ENCODE measurements at regions not wholly inside any gene's neighbourhood (a gene's known extent, or its start where the extent isn't known, plus 50 kb on each side); places are given as distances from the start of the nearest gene placed in this dataset.

DNA sequence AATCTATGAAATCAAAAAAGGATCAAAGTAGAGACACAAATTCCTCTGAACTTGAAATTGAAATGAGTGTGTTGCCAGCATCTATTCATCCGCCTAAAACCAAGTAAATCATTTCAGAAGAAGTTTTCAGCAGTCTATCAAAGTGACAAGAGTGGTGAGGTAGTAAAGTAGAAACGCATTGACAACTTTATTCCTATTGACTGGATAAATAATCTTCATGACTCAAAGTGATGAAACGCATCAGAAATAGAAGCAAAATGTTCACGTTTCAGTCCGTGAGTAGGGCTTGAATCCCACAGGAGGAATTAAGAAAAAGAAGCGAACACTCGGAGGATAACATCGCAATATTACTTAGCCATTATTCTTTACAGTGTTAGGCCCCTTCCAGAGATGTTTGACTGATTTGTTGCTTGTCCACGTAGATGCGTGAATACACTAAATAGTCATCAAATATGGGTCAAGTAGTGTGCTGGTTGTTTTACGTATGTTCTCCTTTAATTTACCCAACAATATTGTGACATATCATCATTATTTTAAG, 314.4 kb downstream of the PLK2 start:
- no peak for DNase-seq

DNA sequence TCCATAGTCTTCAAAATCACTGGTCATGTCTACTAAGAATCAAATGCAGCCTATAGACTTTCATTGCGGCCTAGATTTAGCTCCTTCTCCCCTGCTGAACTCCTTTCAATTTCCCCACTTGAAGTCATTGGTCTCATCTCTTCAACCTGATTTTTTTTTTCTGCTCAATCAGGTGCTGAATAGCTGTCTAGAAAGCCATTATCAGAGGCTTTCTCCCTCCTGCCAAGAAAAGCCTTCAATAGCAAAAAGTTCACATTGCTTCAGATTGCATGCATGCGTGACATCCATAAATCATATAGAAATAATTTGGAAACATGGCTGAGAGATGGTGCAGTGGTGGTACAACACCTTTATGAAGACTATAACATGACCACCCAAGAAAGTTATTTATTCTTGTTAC, 316.2 kb downstream of the PLK2 start:
- DNase-seq: no peak

DNA sequence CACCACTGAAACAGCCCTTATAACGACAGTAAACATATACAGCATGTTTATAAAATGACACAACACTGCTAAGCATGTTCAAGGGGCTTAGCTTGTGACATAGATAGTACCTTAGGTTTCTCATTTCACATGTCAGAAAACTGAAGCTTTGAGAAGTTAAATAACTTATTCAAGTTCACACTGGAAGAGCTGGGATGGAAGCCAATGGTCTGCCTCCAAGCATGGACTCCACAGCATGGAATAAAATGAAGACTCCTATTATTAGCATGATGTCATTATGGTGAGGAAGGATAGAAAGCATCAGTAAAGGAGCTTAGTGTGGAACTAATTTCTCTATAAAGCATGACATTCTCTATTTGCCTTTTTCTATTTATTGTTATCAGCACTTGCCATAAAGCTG, 316.7 kb downstream of the PLK2 start:
- no peak for DNase-seq

GRCh38 chr5:58138791-58139190, 321.1 kb downstream of the PLK2 start:
- no peak for DNase-seq

- no peak for DNase-seq
Measured at GRCh38 chr5:58136406-58136805, 323.5 kb downstream of the PLK2 start.

GRCh38 chr5:58135571-58136335, 324.1 kb downstream of the PLK2 start:
- DNase-seq: no peak

GRCh38 chr5:58133631-58134296, 326.1 kb downstream of the PLK2 start:
- DNase-seq: no peak

- DNase-seq: no peak
Measured at GRCh38 chr5:58133216-58133615, 326.7 kb downstream of the PLK2 start.

DNA sequence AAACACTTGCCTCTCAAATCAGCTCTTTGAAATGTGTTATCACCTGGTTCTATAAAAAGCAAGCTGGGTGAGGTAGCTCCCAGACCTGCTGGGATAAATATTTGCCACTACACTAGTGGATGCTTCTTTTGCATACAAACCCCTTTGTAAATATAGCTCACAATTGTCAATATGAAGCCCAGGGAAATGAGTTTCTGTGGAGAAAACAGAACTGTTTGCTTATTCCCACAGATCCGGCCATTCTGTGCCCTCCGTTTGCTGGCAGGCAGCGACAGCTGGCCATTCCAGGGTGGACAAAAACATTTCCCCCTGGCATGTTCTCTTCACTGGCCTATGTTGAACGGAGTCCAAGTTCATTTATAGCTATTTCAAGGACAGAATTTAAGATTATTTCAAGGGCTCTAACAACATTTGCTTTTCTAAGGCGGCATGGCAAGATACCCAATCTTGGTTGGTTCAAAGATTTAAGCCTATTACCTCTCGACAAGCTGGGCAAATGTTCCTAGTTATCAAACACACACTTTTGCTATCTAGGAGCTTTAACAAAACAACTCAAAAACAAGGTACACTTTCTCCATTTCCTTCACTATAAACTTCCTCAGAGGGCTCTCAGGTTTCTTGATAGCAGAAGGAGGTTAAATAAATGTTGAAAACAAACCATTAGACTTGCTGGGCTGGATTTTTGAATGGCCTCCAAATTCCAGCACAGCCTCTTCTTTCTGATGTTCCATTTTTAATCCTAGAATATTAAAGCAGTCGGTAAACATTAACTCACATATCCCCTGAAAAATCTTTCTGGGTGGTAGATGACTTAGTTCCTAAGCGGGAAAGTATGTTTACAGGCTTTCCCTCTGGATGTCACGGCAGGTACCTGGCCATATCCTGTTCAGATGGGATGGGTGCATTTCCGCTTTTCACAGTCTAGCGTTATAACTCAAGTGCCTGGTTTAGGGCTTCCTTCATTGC, 332.3 kb downstream of the PLK2 start:
- DNase-seq: no peak

DNA sequence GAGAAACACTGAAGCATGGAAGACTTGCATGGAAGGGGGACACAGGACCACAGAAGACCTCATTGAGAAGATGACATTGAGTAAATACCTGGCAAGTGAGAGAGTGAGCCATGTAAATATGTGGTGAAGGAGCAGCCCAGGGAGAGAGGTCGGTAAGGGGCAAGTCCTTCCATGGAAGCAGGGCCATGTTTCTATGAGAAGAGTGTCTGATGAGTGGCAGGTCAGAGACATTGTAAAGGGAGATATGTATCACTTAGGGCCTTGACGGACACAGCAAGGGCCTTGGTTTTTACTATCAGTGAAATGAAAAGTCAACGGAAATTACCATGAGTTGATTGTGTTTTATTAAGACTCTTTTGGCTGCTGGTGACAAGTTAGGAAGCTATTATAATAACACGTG, 336.4 kb downstream of the PLK2 start:
- no peak for DNase-seq

GRCh38 chr5:58122848-58123392, 337.0 kb downstream of the PLK2 start:
- no peak for DNase-seq

DNA sequence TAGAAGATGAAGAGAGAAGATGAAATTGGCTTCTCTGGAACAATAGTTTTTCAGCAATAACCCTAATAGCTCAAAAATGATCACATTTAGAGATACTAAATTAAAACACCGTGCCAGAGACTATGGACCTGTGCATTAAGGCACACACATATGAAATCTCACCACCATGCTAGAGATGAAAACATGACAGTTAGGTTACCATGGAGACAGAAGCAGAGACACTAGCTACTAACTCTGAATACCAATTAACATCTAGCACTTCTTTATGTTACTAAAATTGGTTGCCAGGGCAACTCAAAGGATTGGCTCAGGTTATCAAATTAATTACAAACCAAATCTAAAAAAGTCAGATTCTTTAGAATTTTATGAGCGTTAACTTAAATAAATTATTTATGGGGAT, 337.7 kb downstream of the PLK2 start:
- DNase-seq: no peak

- DNase-seq: no peak
Measured at GRCh38 chr5:58121391-58121790, 338.5 kb downstream of the PLK2 start.

- DNase-seq: no peak
Measured at GRCh38 chr5:58117542-58117941, 342.3 kb downstream of the PLK2 start.

DNA sequence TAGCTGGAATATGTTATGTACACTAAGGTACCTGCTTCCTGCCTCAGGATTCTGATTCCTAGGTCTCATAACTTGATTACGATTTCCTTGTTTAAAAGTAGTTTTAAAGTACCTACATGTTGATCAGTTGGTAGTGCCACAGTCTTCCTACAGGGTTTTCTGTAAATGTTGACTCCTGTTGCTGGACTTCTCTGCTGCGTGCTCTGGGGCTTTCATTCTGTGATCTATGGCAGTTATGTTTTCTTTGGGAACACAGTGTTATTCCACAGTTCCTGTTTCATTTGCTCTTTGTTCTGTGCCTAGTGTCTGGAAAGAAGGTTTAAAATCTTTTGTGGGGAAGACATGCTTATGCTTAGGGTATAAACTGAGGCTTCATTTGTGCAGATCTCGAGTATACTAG, 343.5 kb downstream of the PLK2 start:
- no peak for DNase-seq

DNA sequence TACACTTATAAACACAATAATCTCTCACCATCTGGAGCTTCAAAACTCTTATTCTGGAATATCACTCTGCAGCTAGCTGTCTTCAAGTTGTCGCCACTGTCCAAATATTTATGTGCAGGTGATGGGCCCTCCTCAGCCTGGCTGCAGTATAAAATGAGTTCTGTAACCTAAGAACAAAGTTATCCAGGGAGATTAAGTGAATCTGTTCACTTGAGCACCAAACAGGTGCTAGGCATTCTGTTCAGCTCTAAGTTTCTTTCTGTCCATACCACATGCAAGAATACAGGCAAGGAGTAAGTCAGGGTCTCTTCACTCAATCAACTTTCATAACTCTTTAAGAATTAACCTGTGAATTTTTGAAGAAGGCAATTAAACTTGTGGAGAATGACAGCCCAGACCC, 344.1 kb downstream of the PLK2 start:
- DNase-seq: no peak

DNA sequence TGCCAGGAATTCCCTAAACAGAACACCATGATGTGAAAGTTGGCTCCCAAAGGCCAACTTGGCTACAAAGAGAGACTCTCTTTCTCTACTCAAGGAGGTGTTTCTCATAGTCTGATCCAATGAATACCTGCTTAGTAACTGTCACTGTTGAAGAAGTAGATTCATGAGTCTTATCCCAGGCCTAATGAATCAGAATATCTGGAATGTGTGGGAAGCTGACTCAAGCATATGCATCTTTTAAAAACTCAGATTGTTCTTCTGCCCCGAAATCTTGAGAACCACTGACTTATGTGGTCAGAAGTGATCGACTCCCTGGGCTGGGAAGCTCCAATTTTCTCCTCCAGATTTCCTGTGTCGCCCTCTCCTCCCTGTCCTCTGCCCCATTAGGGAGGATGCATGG, 345.6 kb downstream of the PLK2 start:
- DNase-seq: no peak

DNA sequence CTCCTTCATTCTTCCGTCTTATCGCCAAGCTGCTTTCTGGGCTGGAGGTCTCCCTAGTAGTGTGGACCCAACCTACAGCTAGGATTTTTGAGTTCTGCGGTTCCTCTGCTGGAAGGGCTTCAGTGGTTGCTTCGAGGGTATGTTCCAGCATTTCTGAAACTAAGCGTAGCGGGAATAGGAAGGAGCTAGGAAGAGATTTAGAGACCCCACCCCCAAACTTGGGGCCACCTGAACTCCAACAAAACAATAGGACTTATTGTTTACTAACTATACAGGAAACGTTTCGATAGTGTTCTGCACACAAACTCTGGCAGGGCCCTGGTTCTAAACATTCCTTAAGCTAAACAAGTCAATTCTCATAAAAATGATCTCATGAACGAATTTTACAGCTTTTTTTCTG, 346.7 kb downstream of the PLK2 start:
- no peak for DNase-seq

- DNase-seq: no peak
Measured at GRCh38 chr5:58108511-58108910, 351.4 kb downstream of the PLK2 start.

GRCh38 chr5:58107704-58108103, 352.2 kb downstream of the PLK2 start:
- DNase-seq: no peak

DNA sequence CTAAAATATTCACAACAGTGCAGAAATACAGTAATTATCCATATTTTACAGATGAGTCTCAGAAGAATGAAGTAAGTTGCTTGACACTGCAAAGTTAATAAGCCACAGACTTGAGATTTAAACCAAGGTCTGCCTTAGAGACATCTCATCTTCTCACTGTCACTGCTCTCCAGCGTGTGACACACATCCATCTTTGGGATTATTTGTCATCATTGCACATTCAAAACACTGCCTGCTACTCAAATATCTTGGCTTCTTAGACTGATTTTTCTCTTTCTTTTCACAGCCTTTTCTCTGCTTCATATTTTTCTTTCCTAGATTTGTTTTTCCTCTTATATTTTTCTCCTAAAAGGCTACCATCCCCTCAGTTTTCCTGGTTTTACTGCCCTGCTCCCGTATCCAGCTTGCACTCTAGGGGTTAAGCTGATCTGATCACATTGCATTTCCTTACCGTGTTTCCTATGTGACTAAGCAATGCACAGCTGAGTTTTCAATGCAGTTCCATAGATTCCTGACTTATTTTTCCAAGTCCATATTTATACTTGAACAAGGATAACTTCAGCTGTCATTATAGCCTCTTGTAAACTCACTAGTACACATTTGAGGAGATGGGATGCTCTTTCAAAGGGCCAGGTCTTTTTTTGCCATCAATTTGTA, 353.0 kb downstream of the PLK2 start:
- DNase-seq: no peak

GRCh38 chr5:58105836-58106235, 354.1 kb downstream of the PLK2 start:
- DNase-seq: no peak
